ENCODE measurements at regions not wholly inside any gene's neighbourhood (a gene's known extent, or its start where the extent isn't known, plus 50 kb on each side); places are given as distances from the start of the nearest gene placed in this dataset.

DNA sequence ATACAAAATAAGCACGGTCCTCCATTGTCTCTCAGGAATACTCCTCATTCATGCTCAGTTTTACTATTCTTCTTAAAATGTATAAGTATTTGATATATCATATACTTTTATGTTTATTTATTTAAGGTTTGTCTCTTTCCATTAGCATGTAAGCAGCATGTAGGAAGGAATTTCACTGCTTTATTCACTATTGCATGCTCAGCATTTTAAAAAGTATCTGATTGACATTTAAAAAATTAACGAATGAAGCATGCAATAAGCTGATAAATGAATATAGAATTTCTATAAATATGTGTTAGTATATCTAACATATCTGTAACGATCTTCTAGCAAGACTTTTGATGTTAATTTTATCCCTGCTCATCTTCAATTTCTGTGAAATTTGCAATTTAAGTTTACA, 402.7 kb upstream of the BRINP3 start:
- TF ChIP-seq, protein P1, sequence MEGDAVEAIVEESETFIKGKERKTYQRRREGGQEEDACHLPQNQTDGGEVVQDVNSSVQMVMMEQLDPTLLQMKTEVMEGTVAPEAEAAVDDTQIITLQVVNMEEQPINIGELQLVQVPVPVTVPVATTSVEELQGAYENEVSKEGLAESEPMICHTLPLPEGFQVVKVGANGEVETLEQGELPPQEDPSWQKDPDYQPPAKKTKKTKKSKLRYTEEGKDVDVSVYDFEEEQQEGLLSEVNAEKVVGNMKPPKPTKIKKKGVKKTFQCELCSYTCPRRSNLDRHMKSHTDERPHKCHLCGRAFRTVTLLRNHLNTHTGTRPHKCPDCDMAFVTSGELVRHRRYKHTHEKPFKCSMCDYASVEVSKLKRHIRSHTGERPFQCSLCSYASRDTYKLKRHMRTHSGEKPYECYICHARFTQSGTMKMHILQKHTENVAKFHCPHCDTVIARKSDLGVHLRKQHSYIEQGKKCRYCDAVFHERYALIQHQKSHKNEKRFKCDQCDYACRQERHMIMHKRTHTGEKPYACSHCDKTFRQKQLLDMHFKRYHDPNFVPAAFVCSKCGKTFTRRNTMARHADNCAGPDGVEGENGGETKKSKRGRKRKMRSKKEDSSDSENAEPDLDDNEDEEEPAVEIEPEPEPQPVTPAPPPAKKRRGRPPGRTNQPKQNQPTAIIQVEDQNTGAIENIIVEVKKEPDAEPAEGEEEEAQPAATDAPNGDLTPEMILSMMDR (conservative IDR thresholded peaks at IDR 0.05 in 1 of 2, IDR thresholded peaks at IDR 0.05 in 1 of 2; ENCODE audit: extremely low read depth in 1 of 2, insufficient read depth in 1 of 2, low read depth in 1 of 2, low read length in 2 of 2), result no peak
- no peak for TF ChIP-seq EZH2 (IDR thresholded peaks at IDR 0.05; ENCODE audit: borderline replicate concordance, low read length)

Measured in mammary epithelial cell (primary cell).